ENCODE measurements at regions not wholly inside any gene's neighbourhood (a gene's known extent, or its start where the extent isn't known, plus 50 kb on each side); places are given as distances from the start of the nearest gene placed in this dataset.

- H3K27ac ChIP-seq (ENCODE audit: low read depth, low read length, poor library complexity, severe bottlenecking): no peak overlapping the region
- ChIA-PET CTCF (no interaction called here), POLR2A (ENCODE audit: low non-redundant PET) (no interaction called here)
- H3K4me1 ChIP-seq (ENCODE audit: insufficient read depth, low read length, poor library complexity, severe bottlenecking): no peaks in the 10 kb centered on the region
- H3K36me3 ChIP-seq (ENCODE audit: insufficient read depth, low read length, poor library complexity, severe bottlenecking): no peaks in the 10 kb centered on the region
- no TSS peak for BruUV-seq (replicated peaks)
- TF ChIP-seq CTCF (conservative IDR thresholded peaks at IDR 0.05; ENCODE audit: low read depth, low read length) (no peak), EZH2 (IDR thresholded peaks at IDR 0.05; ENCODE audit: borderline replicate concordance, low read depth, low read length, poor library complexity, severe bottlenecking) (no peak)
- intact Hi-C loops (cut with micrococcal nuclease; ENCODE audit: unreplicated experiment): no loop called here
- no peak overlapping the region for H3K4me3 ChIP-seq (ENCODE audit: low read depth, low read length, poor library complexity, severe bottlenecking)
- no peaks in the 10 kb centered on the region for H3K9me3 ChIP-seq (ENCODE audit: low read depth, low read length, poor library complexity, severe bottlenecking)
- no peak for DNase-seq (ENCODE audit: low spot score)
- H3K27me3 ChIP-seq (replicated peaks; ENCODE audit: insufficient read depth, low read depth, low read length, poor library complexity): no peaks in the 10 kb centered on the region
Observed at GRCh38 chr18:29556070-29556469, 1379.1 kb upstream of the CDH2 start.

DNA sequence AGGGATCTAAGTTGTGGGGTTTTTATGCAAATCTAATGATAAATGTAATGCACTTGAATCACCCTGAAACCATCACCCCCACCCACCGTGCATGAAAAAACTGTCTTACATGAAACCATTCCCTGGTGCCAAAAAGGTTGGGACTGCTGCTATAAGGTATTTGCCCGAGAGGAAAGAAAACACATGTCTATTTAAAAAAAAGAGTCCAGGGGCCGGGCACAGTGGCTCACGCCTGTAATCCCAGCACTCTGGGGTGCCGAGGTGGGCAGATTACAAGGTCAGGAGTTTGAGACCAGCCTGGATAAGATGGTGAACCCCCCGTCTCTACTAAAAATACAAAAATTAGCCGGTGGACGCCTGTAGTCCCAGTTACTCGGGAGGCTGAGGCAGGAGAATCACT is 1372.8 kb upstream of the CDH2 start:
- TF ChIP-seq EZH2 (IDR thresholded peaks at IDR 0.05; ENCODE audit: borderline replicate concordance, low read depth, low read length, poor library complexity, severe bottlenecking) (no peak), CTCF (conservative IDR thresholded peaks at IDR 0.05; ENCODE audit: low read depth, low read length) (no peak)
- Histone ChIP-seq H3K9me3 (ENCODE audit: low read depth, low read length, poor library complexity, severe bottlenecking) (no peaks in the 10 kb centered on the region), H3K27ac (ENCODE audit: low read depth, low read length, poor library complexity, severe bottlenecking) (no peak overlapping the region), H3K36me3 (ENCODE audit: insufficient read depth, low read length, poor library complexity, severe bottlenecking) (no peaks in the 10 kb centered on the region), H3K4me3 (ENCODE audit: low read depth, low read length, poor library complexity, severe bottlenecking) (no peak overlapping the region), H3K4me1 (ENCODE audit: insufficient read depth, low read length, poor library complexity, severe bottlenecking) (no peaks in the 10 kb centered on the region), H3K27me3 (replicated peaks; ENCODE audit: insufficient read depth, low read depth, low read length, poor library complexity) (no peaks in the 10 kb centered on the region)
- no TSS peak for BruUV-seq (replicated peaks)
- ChIA-PET POLR2A (ENCODE audit: low non-redundant PET) (no interaction called here), CTCF (no interaction called here)
- DNase-seq (ENCODE audit: low spot score): no peak
- intact Hi-C loops (cut with micrococcal nuclease; ENCODE audit: unreplicated experiment): no loop called here

DNA sequence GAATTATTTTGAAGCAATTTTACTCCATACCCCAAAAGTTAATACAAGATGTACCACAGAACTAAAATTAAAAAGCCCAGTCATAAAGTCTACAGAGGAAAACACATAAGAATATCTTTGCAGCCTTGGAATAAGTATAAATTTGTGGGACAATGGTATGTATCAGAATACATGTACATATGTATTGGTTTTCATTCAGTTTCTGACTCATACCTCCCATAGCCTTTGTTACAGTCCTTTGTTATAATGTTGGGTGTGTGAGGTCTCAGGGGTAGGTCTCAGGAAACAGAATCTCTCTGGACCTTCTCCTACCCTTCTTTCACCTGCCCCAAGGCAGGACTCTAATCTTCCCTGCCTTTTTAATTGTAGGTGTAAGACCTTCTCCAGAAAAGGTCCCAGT is 1370.7 kb upstream of the CDH2 start:
- H3K27me3 ChIP-seq (replicated peaks; ENCODE audit: insufficient read depth, low read depth, low read length, poor library complexity): no peaks in the 10 kb centered on the region
- H3K9me3 ChIP-seq (ENCODE audit: low read depth, low read length, poor library complexity, severe bottlenecking): no peaks in the 10 kb centered on the region
- DNase-seq (ENCODE audit: low spot score): no peak
- H3K4me3 ChIP-seq (ENCODE audit: low read depth, low read length, poor library complexity, severe bottlenecking): no peak overlapping the region
- no TSS peak for BruUV-seq (replicated peaks)
- TF ChIP-seq EZH2 (IDR thresholded peaks at IDR 0.05; ENCODE audit: borderline replicate concordance, low read depth, low read length, poor library complexity, severe bottlenecking) (no peak), CTCF (conservative IDR thresholded peaks at IDR 0.05; ENCODE audit: low read depth, low read length) (no peak)
- no peaks in the 10 kb centered on the region for H3K36me3 ChIP-seq (ENCODE audit: insufficient read depth, low read length, poor library complexity, severe bottlenecking)
- intact Hi-C loops (cut with micrococcal nuclease; ENCODE audit: unreplicated experiment): no loop called here
- POLR2A ChIA-PET (ENCODE audit: low non-redundant PET): no interaction called here
- CTCF ChIA-PET: no interaction called here
- H3K27ac ChIP-seq (ENCODE audit: low read depth, low read length, poor library complexity, severe bottlenecking): no peak overlapping the region
- no peaks in the 10 kb centered on the region for H3K4me1 ChIP-seq (ENCODE audit: insufficient read depth, low read length, poor library complexity, severe bottlenecking)

All from A673 (cell line).